ENCODE measurements at regions not wholly inside any gene's neighbourhood (a gene's known extent, or its start where the extent isn't known, plus 50 kb on each side); places are given as distances from the start of the nearest gene placed in this dataset.

GRCh38 chr4:186819342-186820086 lies 95.9 kb upstream of the FAT1 start:
- Histone ChIP-seq H3K9me3 (ENCODE audit: insufficient read depth, low read depth, low read length) (no peaks in the 10 kb centered on the region), H3K4me3 (ENCODE audit: low read length) (no peak overlapping the region), H3K4me1 (ENCODE audit: insufficient read depth, low read length) (no peaks in the 10 kb centered on the region), H3K27ac (ENCODE audit: low read depth, low read length) (no peak overlapping the region), H3K9ac (ENCODE audit: low read depth, low read length) (no peak overlapping the region), H3K36me3 (ENCODE audit: insufficient read depth, low read length) (no peaks in the 10 kb centered on the region), H3K27me3 (ENCODE audit: insufficient read depth, low read length) (no peaks in the 10 kb centered on the region)
- 95% methylated on average over 3 of the region's 3 CpGs for WGBS

GRCh38 chr4:186820391-186820891 lies 96.8 kb upstream of the FAT1 start:
- Histone ChIP-seq H3K4me1 (ENCODE audit: insufficient read depth, low read length) (no peaks in the 10 kb centered on the region), H3K9me3 (ENCODE audit: insufficient read depth, low read depth, low read length) (no peaks in the 10 kb centered on the region), H3K27ac (ENCODE audit: low read depth, low read length) (no peak overlapping the region), H3K4me3 (ENCODE audit: low read length) (no peak overlapping the region), H3K9ac (ENCODE audit: low read depth, low read length) (no peak overlapping the region), H3K27me3 (ENCODE audit: insufficient read depth, low read length) (no peaks in the 10 kb centered on the region), H3K36me3 (ENCODE audit: insufficient read depth, low read length) (no peaks in the 10 kb centered on the region)
- WGBS = 92% methylated on average over 4 of the region's 4 CpGs

- H3K9me3 ChIP-seq (ENCODE audit: insufficient read depth, low read depth, low read length) = no peaks in the 10 kb centered on the region
- H3K4me3 ChIP-seq (ENCODE audit: low read length) = no peak overlapping the region
- H3K4me1 ChIP-seq (ENCODE audit: insufficient read depth, low read length) = no peaks in the 10 kb centered on the region
- H3K9ac ChIP-seq (ENCODE audit: low read depth, low read length) = no peak overlapping the region
- 84% methylated on average over 3 of the region's 3 CpGs for WGBS
- H3K27ac ChIP-seq (ENCODE audit: low read depth, low read length) = no peak overlapping the region
- no peaks in the 10 kb centered on the region for H3K36me3 ChIP-seq (ENCODE audit: insufficient read depth, low read length)
- no peaks in the 10 kb centered on the region for H3K27me3 ChIP-seq (ENCODE audit: insufficient read depth, low read length)
Observed at GRCh38 chr4:186823989-186824388, 100.3 kb upstream of the FAT1 start.

GRCh38 chr4:186825069-186825468 lies 101.4 kb upstream of the FAT1 start:
- H3K36me3 ChIP-seq (ENCODE audit: insufficient read depth, low read length) = no peaks in the 10 kb centered on the region
- no peak overlapping the region for H3K27ac ChIP-seq (ENCODE audit: low read depth, low read length)
- no peak overlapping the region for H3K4me3 ChIP-seq (ENCODE audit: low read length)
- no peak overlapping the region for H3K9ac ChIP-seq (ENCODE audit: low read depth, low read length)
- 96% methylated on average over 3 of the region's 3 CpGs for WGBS
- no peaks in the 10 kb centered on the region for H3K4me1 ChIP-seq (ENCODE audit: insufficient read depth, low read length)
- no peaks in the 10 kb centered on the region for H3K9me3 ChIP-seq (ENCODE audit: insufficient read depth, low read depth, low read length)
- no peaks in the 10 kb centered on the region for H3K27me3 ChIP-seq (ENCODE audit: insufficient read depth, low read length)

GRCh38 chr4:186826006-186826405 lies 102.3 kb upstream of the FAT1 start:
- Histone ChIP-seq H3K9ac (ENCODE audit: low read depth, low read length) (no peak overlapping the region), H3K4me1 (ENCODE audit: insufficient read depth, low read length) (no peaks in the 10 kb centered on the region), H3K9me3 (ENCODE audit: insufficient read depth, low read depth, low read length) (no peaks in the 10 kb centered on the region), H3K4me3 (ENCODE audit: low read length) (no peak overlapping the region), H3K27ac (ENCODE audit: low read depth, low read length) (no peak overlapping the region), H3K36me3 (ENCODE audit: insufficient read depth, low read length) (no peaks in the 10 kb centered on the region), H3K27me3 (ENCODE audit: insufficient read depth, low read length) (no peaks in the 10 kb centered on the region)
- 100% methylated on average over 2 of the region's 2 CpGs for WGBS

- H3K27me3 ChIP-seq (ENCODE audit: insufficient read depth, low read length) = no peaks in the 10 kb centered on the region
- H3K9me3 ChIP-seq (ENCODE audit: insufficient read depth, low read depth, low read length) = no peaks in the 10 kb centered on the region
- H3K9ac ChIP-seq (ENCODE audit: low read depth, low read length) = no peak overlapping the region
- no peak overlapping the region for H3K27ac ChIP-seq (ENCODE audit: low read depth, low read length)
- WGBS = 90% methylated on average over 10 of the region's 12 CpGs
- no peaks in the 10 kb centered on the region for H3K4me1 ChIP-seq (ENCODE audit: insufficient read depth, low read length)
- H3K36me3 ChIP-seq (ENCODE audit: insufficient read depth, low read length) = no peaks in the 10 kb centered on the region
- no peak overlapping the region for H3K4me3 ChIP-seq (ENCODE audit: low read length)
Observed at GRCh38 chr4:186826846-186827533, 103.3 kb upstream of the FAT1 start.

- no peak overlapping the region for H3K9ac ChIP-seq (ENCODE audit: low read depth, low read length)
- H3K4me1 ChIP-seq (ENCODE audit: insufficient read depth, low read length) = no peaks in the 10 kb centered on the region
- 93% methylated on average over 4 of the region's 6 CpGs for WGBS
- no peaks in the 10 kb centered on the region for H3K36me3 ChIP-seq (ENCODE audit: insufficient read depth, low read length)
- H3K27me3 ChIP-seq (ENCODE audit: insufficient read depth, low read length) = no peaks in the 10 kb centered on the region
- H3K4me3 ChIP-seq (ENCODE audit: low read length) = no peak overlapping the region
- no peak overlapping the region for H3K27ac ChIP-seq (ENCODE audit: low read depth, low read length)
- no peaks in the 10 kb centered on the region for H3K9me3 ChIP-seq (ENCODE audit: insufficient read depth, low read depth, low read length)
Observed at GRCh38 chr4:186827534-186827897, 103.9 kb upstream of the FAT1 start.

GRCh38 chr4:186829097-186829496 lies 105.4 kb upstream of the FAT1 start:
- Histone ChIP-seq H3K36me3 (ENCODE audit: insufficient read depth, low read length) (no peaks in the 10 kb centered on the region), H3K4me1 (ENCODE audit: insufficient read depth, low read length) (no peaks in the 10 kb centered on the region), H3K9me3 (ENCODE audit: insufficient read depth, low read depth, low read length) (no peaks in the 10 kb centered on the region), H3K4me3 (ENCODE audit: low read length) (no peak overlapping the region), H3K27me3 (ENCODE audit: insufficient read depth, low read length) (no peaks in the 10 kb centered on the region), H3K9ac (ENCODE audit: low read depth, low read length) (no peak overlapping the region), H3K27ac (ENCODE audit: low read depth, low read length) (no peak overlapping the region)
- WGBS = 94% methylated on average over 6 of the region's 6 CpGs

- no peak overlapping the region for H3K9ac ChIP-seq (ENCODE audit: low read depth, low read length)
- H3K27me3 ChIP-seq (ENCODE audit: insufficient read depth, low read length) = no peaks in the 10 kb centered on the region
- H3K4me3 ChIP-seq (ENCODE audit: low read length) = no peak overlapping the region
- 85% methylated on average over 9 of the region's 9 CpGs for WGBS
- no peaks in the 10 kb centered on the region for H3K36me3 ChIP-seq (ENCODE audit: insufficient read depth, low read length)
- H3K9me3 ChIP-seq (ENCODE audit: insufficient read depth, low read depth, low read length) = no peaks in the 10 kb centered on the region
- H3K27ac ChIP-seq (ENCODE audit: low read depth, low read length) = no peak overlapping the region
- no peaks in the 10 kb centered on the region for H3K4me1 ChIP-seq (ENCODE audit: insufficient read depth, low read length)
Observed at GRCh38 chr4:186829740-186830449, 106.2 kb upstream of the FAT1 start.

- H3K27ac ChIP-seq (ENCODE audit: low read depth, low read length) = no peak overlapping the region
- WGBS = 96% methylated on average over 4 of the region's 4 CpGs
- no peaks in the 10 kb centered on the region for H3K4me1 ChIP-seq (ENCODE audit: insufficient read depth, low read length)
Observed at GRCh38 chr4:186831574-186831973, 107.9 kb upstream of the FAT1 start.

GRCh38 chr4:186832906-186833305 lies 109.2 kb upstream of the FAT1 start:
- Histone ChIP-seq H3K9ac (ENCODE audit: low read depth, low read length) (no peak overlapping the region), H3K4me3 (ENCODE audit: low read length) (no peak overlapping the region), H3K36me3 (ENCODE audit: insufficient read depth, low read length) (no peaks in the 10 kb centered on the region), H3K27ac (ENCODE audit: low read depth, low read length) (no peak overlapping the region), H3K9me3 (ENCODE audit: insufficient read depth, low read depth, low read length) (no peaks in the 10 kb centered on the region), H3K4me1 (ENCODE audit: insufficient read depth, low read length) (no peaks in the 10 kb centered on the region), H3K27me3 (ENCODE audit: insufficient read depth, low read length) (no peaks in the 10 kb centered on the region)
- WGBS = 90% methylated on average over 1 of the region's 1 CpG

More at GRCh38 chr4:186831574-186831973, 107.9 kb upstream of the FAT1 start:
- Histone ChIP-seq H3K9me3 (ENCODE audit: insufficient read depth, low read depth, low read length) (no peaks in the 10 kb centered on the region), H3K9ac (ENCODE audit: low read depth, low read length) (no peak overlapping the region), H3K36me3 (ENCODE audit: insufficient read depth, low read length) (no peaks in the 10 kb centered on the region), H3K27me3 (ENCODE audit: insufficient read depth, low read length) (no peaks in the 10 kb centered on the region), H3K4me3 (ENCODE audit: low read length) (no peak overlapping the region)

Measured in HUES64 (cell line).